ENCODE measurements at regions not wholly inside any gene's neighbourhood (a gene's known extent, or its start where the extent isn't known, plus 50 kb on each side); places are given as distances from the start of the nearest gene placed in this dataset.

DNA sequence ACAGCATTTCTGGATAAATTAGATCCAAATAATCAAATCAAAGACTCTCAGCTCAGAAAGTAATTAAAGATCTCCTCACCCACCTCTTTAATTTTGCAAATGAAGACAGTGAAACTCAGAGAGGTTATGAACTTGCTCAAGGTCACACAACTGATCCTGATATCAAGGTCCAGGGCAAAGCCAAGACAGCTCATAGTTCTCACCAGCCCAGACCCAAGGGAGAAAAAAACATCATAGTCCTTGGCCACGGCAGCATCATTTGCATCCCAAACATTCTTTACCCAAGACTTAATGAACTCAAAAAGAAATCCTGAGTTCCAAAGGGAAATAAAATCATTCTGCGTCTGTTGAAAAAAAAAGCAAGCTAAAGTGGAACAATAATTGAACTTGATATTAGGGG is 112.1 kb downstream of the DAD1 start:
- DNase-seq = no peak

DNA sequence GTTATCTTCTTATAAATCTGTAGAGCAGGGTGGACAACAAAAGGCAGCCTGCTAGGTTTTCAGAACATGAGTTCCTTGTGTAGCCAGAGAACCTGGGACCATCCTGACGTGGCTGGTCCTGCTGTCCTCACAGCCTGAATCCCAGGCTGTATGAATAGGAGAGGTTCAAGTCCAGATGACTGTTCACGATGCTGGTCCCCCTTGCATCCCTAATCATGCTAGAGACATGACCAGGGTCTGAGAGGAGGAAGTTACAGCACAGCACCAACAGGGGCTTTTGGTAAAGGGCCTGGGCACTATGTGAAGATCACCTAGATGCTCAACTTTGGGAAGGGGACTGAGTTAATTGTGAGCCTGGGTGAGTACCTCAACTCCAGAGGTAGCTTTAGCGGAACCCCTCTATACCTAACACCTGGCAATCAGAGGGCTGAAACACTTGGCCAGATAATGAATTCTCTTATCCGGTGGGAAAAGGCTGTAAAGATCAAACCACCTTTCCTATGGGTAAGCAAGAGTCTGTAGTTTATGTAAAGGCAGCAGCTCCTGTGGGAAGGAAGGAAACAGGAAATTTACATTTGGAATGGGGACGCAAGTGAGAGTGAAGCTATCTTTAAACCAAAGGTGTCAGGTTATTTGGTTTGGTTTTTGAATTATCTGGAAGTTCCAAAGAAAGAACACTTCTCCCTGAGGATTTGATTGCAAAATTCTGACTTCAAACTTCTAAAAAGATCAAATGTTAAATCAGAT is 112.8 kb downstream of the DAD1 start:
- DNase-seq = no peak

DNA sequence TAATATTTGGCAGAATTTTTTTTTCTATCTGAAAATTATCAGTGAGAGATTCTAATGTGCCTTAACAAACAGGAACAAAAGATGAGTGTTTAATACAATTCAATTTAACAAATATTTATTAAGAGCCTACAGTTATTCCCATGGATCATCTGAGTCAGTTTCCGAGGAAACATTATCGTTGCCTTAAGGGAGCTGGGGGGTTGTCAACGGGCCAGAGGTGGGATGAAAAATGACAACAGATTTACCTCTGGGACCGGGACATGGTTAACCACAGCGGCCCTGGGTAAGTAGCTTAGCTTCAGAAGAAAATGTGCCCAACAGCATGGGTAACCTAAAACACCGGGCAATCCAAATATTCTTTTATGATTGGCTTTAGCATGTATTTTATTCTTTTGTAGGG is 113.6 kb downstream of the DAD1 start:
- no peak for DNase-seq

DNA sequence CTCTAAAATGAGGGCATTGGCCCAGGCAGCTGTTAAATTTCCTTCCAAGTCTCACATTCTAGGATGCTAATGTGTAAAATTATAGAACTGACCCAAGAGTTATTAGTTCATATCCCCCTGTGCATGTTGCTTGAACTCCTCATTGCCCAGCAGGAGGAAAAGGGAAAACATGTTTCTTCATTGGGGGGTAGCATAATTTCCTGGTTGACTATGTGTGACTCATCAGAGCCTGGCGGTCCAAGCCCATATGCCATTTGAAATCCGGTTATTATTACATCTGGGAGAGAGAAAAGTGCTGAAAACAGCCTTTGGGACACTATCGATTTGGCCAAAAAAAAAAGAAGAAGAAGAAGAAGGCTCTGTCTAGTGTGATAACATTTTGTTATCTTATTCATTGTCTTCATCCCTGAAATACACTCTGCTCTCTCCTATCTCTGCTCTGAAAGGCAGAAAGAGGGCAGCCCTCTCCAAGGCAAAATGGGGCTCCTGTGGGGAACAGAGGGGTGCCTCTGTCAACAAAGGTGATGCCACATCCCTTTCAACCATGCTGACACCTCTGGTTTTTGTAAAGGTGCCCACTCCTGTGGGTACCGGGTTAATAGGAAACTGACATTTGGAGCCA is 114.2 kb downstream of the DAD1 start:
- no peak for DNase-seq

DNA sequence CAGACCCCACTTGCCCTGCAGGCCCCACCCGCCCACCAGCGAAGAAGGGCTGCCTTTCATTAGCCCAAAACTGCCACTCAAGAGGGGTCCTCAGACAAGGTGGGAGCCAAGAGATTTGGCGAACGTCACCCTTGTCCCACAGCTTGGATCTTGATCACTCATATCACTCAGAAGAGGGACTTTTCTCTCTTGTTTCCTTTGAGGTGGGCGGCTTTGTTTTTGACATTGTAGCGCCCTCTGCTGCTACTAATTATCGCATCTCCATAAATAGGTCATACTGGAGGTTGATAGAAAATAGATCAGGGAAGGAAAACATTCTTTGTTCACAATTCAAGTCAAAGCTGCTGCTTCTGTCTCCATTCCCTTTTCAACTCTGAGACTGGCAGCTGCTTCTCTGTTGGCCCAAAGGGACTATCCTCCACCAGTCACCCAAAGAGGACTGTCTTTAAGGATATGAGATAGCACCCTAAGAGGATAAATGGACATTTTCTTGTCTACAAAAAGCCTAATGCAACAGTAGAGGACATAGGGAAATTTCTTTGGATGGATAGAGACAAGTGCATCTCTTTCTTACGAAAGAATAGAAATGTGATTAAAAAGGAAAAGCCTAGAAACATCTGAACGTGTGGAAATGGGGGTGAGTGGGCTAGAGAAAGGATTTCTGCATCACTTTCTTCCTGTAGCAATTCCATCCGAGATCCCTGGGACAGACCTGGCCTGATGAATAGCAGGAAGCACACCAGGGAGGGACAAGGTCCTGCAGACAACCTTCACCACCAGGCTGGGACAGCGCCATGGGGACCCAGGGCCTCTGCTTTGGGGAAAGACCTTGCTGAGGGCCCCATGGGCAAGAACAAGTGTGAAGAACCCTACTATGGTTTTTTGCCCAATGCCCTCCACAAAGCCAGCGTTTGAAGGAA is 115.8 kb downstream of the DAD1 start:
- peak in 9 of 14 donors; percentile 2 to 43 (median 23) for DNase-seq

DNA sequence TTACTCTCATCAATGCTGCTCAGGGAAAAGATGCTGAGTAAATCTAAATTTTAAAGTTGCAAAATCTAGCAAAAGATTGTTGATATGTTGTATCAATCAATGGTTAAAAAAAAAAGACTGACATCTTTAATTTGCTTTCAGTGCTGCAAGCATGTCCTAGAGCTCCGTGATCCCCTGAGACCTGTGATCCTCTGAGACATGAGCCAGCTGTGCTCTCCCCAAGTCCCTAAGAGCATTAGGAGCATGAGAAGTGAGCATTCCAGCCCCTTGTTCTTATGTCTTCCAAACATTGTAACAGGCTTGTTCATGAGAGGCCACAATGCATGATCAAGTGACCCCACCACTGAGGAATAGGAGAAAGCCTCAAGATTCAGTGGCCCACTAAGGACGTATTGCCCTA is 116.6 kb downstream of the DAD1 start:
- peak in 1 of 14 donors; percentile 29 for DNase-seq

DNA sequence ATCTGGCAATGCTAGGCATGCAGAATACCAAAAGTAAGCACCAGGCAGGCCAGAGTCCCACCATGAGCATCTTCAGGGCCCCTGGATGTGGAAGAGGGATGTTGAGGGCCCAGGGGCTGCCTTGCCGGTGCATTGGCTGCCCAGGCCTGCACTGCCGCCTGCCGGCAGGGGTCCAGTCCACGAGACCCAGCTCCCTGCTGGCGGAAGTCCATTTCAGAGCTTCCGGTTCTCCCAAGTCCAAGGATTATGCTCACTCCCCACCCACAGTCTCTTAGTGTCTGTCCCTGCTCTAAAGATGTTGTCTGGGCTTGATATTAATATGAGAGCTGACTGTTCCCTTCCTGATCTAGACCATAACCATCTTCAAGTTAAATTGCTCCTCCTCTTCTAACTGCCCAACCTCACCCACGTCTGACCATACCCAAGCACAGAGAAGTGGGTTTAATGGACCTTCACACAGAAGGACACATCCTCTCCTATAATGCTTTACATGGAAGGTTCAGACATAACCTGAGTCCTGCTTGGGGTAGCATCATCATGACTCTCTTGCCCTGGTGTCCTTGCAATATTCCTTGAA is 117.4 kb downstream of the DAD1 start:
- DNase-seq = peak in 8 of 14 donors; percentile 3 to 51 (median 22)

DNA sequence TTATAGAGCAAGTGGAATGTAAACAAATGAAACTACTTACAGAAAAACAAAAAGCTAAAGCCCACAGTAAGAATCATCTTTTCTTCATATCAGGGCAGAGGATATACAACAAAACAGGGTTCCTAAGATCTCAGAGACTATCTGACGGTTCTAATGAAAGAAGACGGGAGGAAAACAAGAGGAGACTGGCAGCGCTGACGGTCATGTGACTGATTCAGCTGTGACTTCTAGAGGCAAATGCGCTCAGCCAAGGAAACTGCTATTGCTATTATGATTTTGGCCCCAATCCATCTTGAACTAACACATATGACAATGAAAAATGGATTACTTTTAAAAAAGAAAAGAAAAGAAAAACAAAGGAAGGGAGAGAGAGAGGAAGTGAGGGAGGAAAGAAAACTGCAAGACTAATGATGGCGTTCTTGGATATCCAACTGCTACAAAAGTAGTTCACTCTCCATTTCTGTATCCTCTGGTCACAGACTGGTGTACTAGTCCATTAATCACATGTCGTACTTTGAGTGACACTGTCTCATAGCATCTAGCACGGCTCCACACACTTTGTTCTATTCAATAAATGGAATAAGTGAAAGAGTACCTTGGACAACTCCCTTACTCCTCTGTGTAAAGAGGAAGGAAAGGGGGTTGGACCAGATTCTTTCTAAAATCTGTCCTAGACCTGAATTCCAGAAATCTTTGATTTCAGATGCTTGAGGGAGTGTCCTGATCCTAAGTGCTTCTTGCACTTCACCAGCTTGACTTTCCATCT is 119.3 kb downstream of the DAD1 start:
- DNase-seq = peak in 2 of 14 donors; percentile 4 to 30

DNA sequence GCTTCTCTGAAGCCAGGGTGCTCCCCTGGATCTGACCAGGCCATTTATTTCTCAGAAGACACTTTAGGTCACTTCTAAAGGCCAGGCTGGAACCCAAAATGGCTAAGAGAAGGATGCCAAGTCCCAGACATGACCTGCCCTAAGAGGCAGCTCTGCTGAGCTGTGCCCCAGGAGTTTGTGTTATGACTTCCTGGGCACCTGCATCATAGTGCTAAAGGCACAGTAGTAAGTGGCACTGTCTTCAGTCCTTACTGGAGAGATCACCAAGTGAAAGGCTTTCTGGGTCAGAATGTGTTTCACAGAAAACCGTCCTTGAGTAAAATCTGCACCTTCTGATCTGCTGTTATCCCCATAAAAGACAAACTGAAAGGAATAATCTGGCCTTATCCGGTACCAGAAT is 120.2 kb downstream of the DAD1 start:
- DNase-seq = no peak

DNA sequence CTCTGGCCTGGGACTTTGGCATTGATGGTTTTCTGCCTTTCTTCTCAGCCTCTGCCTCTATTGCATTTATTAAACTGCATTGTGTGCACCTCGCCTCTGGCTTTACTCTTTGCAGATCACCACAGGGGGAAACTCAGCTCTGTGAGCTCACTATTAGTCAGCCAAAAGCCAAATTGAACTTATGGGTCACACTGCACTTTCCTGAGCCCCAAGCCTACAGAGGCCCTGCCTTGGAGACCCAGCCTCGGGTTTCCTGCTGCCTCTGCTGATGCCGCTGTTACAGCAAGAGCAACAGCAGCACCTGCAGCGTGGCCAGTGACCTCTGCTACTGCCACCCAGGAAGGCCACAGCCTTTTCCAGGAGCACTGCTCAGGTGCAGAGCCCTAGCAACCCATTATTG is 122.5 kb downstream of the DAD1 start:
- DNase-seq = no peak

DNA sequence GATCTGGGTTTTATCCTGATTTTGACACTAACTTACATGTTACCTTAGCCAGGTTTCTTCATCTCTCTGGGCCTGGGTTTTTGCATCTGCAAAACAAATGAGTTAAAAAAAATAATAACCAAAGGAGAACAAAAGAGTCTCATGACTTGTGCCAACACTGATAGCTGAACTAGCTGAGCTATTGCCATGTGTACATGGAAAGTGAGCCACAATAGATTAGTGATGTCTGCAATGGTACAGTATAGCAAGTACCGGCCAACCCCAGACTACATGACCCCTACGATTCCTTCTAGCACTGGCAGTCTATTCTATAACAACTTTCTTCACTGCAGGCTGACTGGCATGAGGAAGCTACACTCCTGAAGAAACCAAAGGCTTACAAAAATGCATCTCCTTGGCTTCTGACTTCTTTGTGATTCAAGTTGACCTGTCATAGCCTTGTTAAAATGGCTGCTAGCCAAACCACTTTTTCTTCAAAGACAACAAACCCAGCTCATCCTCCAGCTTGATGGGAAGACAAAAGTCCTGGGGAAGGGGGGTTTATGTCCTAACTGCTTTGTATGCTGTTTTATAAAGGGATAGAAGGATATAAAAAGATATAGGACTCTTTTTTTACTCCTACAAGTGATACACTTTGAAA is 123.7 kb downstream of the DAD1 start:
- no peak for DNase-seq

DNA sequence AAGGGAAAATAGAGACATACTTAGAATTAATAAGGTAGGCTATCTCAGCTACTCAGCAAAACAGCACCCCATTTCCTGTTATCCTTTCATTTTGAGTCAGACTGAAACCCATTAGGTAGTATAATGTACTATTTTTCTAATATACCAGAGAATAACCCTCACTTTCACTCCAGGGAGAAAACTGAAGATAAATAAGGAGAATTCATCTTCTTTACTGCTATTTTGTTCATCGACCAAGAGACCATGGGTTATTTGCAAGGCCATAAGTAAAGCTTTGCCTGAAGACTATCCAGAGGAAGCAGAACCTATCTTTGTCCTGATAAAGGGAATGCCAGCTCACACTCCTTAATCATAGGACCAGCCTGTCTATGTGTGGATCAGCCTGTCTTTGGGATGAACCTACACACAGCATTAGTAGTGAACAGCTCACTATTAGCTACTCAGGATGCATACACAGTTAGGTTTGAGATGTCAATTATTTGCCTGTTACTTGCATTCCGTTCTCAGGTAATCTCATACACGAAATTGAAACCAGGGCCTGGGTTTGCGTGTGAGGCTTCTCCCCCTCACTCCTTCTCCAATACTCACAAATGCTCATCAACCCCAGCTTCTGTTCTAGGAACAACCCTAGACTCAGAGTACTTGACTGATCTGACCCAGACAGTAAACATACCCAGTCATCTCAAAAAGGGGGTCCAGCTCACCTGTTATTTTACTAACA is 124.4 kb downstream of the DAD1 start:
- DNase-seq = no peak

DNA sequence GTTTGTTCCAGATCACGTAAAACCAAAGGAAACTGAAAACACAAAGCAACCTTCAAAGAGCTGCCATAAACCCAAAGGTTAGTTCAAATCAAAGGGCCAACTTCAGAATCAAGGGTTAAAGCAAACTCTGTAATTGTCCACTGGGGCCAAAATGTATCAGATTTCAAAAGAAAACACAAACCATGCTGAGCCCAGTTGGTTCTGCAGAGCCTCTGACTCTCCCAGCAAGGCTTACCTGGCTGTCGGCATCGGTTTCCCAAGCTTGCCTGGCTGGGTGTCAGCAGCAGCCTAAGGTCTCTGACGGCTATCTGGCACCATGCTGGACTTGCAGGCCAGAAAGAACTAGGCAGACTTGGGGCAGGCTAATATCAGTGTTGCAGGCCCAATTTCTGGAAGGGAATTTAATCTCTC is 125.3 kb downstream of the DAD1 start:
- DNase-seq = peak in 1 of 14 donors; percentile 61

DNA sequence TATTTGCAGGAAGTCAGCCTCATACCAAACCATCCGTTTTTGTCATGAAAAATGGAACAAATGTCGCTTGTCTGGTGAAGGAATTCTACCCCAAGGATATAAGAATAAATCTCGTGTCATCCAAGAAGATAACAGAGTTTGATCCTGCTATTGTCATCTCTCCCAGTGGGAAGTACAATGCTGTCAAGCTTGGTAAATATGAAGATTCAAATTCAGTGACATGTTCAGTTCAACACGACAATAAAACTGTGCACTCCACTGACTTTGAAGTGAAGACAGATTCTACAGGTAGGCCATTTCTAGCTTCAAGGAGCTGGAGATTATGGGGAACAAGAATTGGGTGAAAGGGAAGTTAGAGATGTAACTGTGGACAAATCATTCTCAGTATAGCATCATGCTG is 126.1 kb downstream of the DAD1 start:
- no peak for DNase-seq

DNA sequence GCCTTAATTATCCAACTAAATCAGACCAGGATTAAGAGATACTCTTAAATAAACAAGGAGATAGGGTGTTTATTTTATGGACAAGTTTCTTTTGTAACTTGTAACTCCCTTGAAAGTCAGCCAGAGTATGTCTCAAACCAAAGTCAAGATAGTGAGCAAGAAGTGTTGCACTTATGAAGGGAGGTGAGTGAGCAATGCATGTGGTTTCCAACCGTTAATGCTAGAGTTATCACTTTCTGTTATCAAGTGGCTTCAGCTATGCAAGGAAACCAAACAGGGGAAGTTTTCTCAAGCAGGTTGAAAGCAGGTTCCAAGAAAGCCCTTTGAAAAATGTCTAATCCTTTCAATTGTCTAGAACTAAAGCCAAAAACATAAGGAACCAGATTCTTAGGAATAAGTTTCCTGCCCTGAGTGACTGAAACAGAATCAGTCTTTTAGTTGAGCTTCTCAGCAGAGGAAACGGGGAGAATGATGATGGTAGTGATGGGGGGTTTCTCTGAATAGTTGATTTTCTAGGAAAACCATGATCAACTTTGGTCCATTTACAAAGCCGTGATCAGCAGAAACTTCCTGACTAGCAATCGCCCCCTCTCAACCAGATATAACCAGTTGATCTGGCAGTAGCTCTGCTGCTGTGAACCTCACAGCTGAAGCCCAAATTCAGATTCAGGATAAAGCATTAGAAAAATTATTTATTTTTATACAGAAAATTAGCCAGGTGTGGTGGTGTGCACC is 128.4 kb downstream of the DAD1 start:
- no peak for DNase-seq

DNA sequence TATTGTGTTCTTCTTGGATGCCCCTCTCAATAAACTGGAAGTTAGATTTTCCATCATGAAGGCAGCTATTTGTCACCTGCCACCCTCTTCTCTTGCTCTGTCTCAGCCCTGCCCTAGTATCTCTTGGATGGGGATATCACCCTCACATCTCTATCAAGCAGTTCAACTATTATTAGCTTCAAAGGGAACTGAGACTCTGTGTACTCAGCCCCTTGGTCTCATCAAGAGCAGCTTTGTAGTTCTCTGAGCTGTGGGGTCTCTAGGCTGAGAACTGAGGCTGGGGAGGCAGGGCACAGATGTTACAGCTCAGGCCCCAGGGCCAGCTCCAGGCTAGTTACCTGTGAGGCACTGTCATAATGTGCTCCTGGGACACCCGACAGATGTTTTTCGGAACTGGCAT is 130.3 kb downstream of the DAD1 start:
- DNase-seq = no peak

DNA sequence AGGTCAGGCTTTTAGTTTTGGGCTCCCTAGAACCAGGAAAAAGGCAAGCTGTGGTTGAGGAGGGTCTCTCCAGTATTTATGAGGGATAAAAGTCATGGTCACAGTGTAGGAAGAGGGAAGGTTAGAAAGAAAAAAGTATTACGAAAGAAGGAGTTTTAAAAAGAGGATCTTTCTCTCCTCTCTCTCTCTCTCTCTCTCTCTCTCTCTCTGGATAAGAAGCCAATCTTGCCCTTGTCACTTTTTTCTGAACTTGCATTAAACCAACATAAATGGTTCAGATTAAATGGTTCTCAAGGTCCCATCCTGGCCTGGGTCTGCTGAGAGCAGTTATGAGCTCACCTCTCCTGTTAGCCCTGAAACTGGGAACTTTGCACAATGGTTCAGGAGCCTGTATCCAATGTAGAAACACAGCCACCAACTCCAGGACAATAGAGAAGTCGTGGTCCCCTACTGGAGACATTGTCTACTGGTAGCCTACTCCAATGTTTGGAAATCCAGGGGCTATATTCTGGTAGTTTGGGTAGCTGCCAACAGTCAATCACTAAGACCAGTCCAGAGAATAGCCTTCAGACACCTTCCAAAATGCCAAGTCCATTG is 131.9 kb downstream of the DAD1 start:
- no peak for DNase-seq

DNA sequence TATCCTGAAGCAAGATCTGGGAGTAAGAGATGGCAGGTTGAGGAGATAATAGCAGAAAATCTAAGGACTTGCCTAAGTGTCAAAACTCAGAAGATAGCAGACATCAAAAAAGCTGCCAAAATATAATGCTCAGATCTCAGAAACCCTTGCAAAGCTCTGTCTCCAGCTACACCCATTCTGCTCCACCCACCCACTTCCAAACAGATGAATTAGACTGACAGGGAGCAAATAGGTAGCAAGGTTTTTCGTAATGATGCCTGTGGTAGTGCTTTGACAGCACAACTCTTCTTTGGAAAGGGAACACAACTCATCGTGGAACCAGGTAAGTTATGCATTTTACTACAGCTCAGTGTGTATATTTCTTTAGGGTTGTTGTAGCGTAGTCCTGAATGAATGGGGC is 132.6 kb downstream of the DAD1 start:
- no peak for DNase-seq

DNA sequence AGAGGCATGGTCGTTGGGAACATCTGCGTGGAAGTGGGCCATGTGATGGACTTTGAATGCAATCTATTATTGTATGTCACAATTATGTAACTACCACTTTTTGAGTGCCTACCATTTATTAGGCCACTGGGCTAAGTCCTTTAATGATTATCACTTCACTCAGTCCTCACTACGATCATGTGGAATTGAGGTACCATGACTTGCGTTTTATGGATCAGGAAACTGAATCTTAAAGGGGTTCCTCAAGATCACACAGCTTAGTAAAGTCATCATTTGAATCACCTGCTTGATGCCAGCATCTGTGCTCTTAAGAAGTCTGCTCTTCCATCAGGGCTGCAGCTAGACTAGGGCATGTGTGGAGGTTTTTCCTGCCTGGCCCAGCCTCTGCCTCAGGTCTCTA is 136.7 kb downstream of the DAD1 start:
- DNase-seq = no peak

DNA sequence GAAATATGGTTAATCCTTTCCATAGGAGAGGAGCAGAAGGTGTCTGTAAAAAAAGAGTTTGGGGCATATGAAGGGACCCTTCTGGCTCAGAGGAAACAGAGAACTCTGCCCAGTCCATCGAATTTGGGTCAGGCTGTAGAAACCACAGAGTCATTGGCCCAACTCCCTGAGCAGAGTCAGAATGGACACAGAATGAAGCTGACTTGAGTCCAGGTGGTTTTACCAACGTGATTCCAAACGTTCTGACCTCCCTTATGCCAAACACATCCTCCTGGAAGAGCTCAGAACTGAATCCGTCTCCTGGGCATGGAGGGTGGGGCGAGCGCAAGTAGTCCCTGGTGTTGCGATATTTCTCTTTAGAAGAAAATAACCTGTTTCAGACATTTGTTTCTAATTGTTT is 138.8 kb downstream of the DAD1 start:
- peak in 1 of 14 donors; percentile 74 for DNase-seq

Measured in C1 segment of cervical spinal cord (tissue), 14 donors.